ENCODE measurements at regions not wholly inside any gene's neighbourhood (a gene's known extent, or its start where the extent isn't known, plus 50 kb on each side); places are given as distances from the start of the nearest gene placed in this dataset.

GRCh38 chr7:52320610-52321009 is 714.8 kb upstream of the POM121L12 start:
- no peak for DNase-seq

GRCh38 chr7:52317921-52318320 is 717.5 kb upstream of the POM121L12 start:
- DNase-seq = no peak

DNA sequence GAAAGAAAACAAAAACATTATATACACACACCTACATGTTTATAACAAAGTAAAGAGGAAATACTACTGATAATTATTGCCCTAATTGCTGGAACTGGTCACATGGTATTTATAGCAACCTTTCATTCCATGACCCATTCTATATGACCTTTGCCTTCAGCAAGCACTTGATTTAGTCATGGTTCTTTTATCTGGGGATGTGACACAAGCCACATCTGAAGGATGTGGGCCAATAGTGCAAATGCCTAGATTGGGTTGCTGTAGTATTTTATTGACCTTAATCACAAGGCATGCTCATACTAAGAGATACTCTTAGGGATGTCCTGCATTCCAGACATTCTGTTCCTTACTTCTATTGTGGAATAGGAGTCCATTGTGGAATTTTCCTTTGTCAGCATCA is 723.5 kb upstream of the POM121L12 start:
- no peak for DNase-seq

- DNase-seq = no peak
Observed at GRCh38 chr7:52309631-52310030, 725.8 kb upstream of the POM121L12 start.

- no peak for DNase-seq
Observed at GRCh38 chr7:52302765-52303520, 732.5 kb upstream of the POM121L12 start.

DNA sequence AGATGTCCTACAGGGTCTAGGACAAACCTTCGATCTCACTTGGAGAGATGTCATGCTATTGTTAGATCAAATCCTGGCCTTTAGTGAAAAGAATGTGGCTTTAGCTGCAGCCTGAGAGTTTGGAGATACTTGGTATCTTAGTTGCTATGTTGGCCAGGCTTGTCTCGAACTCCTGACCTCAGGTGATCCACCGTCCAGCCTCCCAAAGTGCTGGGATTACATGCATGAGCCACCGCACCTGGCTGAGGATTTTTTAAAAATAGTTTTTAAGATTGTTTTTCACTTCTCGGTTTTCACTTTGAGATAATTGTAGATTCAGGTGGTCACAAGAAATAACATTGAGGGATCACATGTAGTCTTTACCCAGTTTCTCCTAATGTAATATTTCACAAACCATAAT is 738.3 kb upstream of the POM121L12 start:
- DNase-seq = no peak

GRCh38 chr7:52294942-52295341 is 740.5 kb upstream of the POM121L12 start:
- no peak for DNase-seq

DNA sequence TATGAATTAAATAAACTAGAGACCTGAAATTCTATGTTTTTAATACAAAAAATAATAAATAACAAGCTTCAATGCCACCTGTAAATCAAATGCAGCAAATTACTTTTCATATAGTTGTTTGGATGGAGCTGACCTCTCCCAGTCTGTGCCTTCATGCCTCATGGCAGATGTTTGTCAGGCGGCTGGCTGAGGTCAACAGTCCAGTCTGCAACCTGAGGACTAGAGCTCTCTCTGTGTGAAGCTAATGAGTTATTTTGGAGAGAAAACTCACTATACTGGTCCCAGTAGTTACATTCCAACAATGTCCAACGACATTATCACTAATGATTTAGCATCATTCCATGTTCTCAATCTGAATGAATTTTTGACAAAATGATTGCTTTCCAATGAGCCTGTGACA is 746.2 kb upstream of the POM121L12 start:
- no peak for DNase-seq

DNA sequence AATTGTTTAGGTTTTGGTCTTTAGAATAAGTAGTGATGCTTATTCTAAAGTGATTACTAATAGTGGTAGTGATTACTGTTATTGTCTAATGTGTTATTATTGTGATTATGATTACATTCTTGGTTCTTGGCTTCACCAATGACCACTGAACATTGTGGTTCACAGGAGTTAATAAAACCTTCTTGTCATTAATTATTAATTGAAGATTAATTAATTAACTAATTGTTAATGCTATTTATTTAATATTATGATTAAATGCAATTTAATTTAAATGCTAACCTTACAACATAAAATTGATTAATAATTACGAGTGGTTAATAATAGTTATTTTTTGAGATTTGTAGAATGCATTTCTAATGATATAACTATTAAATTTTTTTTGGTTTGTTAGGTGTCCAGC is 747.7 kb upstream of the POM121L12 start:
- no peak for DNase-seq

GRCh38 chr7:52285689-52286088 is 749.7 kb upstream of the POM121L12 start:
- DNase-seq = no peak

DNA sequence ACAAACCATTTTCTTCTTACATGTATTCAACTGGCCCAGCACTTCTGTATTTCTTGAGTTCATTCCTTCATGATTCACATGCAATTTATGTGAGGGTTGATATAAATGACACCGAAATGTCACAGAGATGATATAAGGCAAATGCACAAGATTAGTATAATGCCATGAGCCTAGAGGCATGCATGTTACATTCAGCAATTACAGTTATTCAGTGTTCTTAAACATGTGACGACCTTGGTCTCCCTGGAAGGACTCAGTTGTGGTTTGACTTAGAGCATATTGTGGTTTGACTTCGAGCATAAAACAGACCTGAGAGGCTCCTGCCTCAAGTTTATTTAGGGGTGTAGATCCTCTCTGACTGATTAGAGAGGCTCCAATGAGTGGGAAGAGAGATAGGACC is 752.1 kb upstream of the POM121L12 start:
- no peak for DNase-seq

- DNase-seq = no peak
Observed at GRCh38 chr7:52273685-52274610, 761.5 kb upstream of the POM121L12 start.

DNA sequence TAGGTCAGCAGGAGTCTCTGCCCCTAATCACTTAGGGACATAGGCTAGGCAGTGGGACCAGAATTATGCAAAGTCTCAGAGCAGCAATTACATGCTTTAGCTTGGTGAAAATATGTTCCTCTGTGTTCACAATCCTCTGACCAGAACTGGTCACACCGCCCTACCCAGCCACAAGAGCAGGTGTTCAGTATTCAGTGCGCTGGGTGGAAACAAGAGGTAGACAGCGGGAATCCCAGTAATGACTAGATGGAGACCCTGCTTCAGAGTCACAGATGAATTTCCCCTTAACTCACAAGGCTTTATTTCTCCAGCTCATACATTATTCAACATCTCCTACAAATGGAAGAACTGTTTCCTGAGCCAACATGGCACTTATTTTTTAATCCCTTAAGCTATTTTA is 763.7 kb upstream of the POM121L12 start:
- DNase-seq = no peak

GRCh38 chr7:52270301-52270700 is 765.1 kb upstream of the POM121L12 start:
- no peak for DNase-seq

- DNase-seq = no peak
Observed at GRCh38 chr7:52269669-52270068, 765.8 kb upstream of the POM121L12 start.

GRCh38 chr7:52261057-52261456 is 774.4 kb upstream of the POM121L12 start:
- no peak for DNase-seq

- no peak for DNase-seq
Observed at GRCh38 chr7:52260046-52260665, 775.3 kb upstream of the POM121L12 start.

DNA sequence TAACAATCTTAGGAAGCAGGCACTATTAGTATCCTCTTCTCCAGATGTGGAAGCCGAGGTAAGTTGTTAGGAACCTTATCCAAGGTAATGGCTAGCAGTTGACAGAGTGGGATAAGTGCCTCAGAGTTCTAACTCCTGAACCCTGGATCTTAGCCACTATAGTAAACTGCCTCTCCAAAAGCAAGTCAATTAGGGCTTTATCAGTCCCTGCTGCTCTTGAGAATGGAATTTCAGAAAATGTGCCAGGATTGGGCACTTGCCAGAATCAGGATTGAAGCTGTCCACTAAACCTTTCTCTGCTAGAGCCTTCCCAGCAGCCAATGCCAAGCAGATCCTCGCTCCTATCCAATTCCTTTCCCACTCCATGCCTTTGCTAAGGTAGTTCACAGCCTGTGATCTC is 777.5 kb upstream of the POM121L12 start:
- no peak for DNase-seq

DNA sequence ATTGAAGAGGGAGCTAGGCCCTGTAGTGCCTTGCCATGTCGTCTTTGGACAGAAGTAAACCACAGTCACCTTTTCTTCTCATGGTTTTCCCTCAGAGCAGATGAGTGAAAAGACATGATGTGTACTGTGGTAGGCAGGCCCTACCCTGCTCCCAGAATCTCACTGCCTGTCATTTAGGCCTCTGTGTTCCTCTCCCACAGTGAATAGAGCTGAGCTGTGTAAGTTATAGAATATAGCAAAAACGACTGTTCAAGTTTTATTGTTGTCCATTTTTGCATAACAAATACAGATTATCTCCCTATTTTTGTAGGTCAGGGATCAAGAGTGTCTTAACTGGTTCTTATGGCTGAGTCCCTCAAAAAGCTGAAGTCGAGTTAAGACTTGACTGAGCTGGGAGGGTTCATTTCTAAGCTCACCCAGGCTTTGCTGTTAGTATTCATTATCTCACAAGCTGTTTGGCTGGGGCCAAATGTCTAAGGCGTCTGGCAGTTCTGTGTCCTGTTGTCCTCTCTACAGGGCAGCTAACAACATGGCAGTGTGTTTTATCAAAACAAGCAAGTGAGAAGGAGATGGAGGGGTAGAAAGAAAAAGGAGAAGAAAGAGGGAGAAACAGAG is 780.9 kb upstream of the POM121L12 start:
- no peak for DNase-seq

DNA sequence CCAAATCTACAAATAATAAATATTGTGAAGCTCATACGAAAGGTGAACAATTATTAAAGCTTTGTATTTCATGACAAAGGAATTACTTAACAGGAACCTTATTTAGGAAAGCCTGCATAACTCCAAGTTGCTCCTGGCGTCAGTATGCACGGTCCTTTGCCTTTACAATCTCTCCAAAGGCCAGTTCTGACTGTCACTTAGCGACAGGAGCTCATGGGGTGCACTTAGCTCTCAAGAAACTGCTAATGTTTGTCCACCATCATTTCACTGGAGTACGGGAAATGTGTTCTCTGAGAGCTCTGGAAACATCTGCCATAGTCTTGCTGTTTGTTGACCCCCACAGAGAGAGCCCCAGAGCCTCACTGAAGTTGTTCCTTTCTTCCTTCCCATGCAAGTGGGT is 781.5 kb upstream of the POM121L12 start:
- DNase-seq = no peak

GRCh38 chr7:52249741-52250140 is 785.7 kb upstream of the POM121L12 start:
- DNase-seq = no peak

- no peak for DNase-seq
Observed at GRCh38 chr7:52247518-52247917, 787.9 kb upstream of the POM121L12 start.

GRCh38 chr7:52243685-52244084 is 791.7 kb upstream of the POM121L12 start:
- no peak for DNase-seq

All from NCI-H2171 (cell line).